Common myeloid progenitor, CD34-positive (primary cell): ENCODE measurements at regions not wholly inside any gene's neighbourhood (a gene's known extent, or its start where the extent isn't known, plus 50 kb on each side); places are given as distances from the start of the nearest gene placed in this dataset.

Experiments used
- CTCF ChIA-PET: fragments of 350-600 bp; sonication (Branson Sonifier 250); formaldehyde crosslinking; loops from one replicate; lab custom pipeline; 2021; ENCODE audit warnings: antibody characterized with exemption; lab: Charles Lee
- POLR2A ChIA-PET: fragments of 350-600 bp; sonication (Branson Sonifier 250); formaldehyde crosslinking; loops from one replicate; lab custom pipeline; 2021; ENCODE audit warnings: antibody characterized with exemption; lab: Charles Lee
- DNase-seq, 3 donors: peaks; one replicate each; pipeline versions ENCODE4 v3.0.0 to v3.0.0-alpha.2; 2013
- H3K27ac ChIP-seq, 2 experiments: 1 replicate in 1 of 2; 2 replicates in 1 of 2; pipeline ENCODE4 v1.7.0; 2013; ENCODE audit warnings: inconsistent platforms in 2 of 2, low read length in 2 of 2, mild to moderate bottlenecking in 2 of 2, low read depth in 1 of 2, moderate library complexity in 1 of 2; ENCODE audit not compliant: severe bottlenecking in 2 of 2, insufficient read depth in 1 of 2, poor library complexity in 1 of 2
- H3K27me3 ChIP-seq, 5 experiments: replicated peaks in 2 of 5; 1 replicate in 3 of 5; 2 replicates in 2 of 5; pipeline versions ENCODE4 v1.6.1 to v1.7.0; 2013; ENCODE audit warnings: low read length in 4 of 5, mild to moderate bottlenecking in 2 of 5, moderate library complexity in 2 of 5, inconsistent platforms in 1 of 5; ENCODE audit not compliant: insufficient read depth in 5 of 5, control insufficient read depth in 4 of 5
- H3K36me3 ChIP-seq, 4 experiments: 1 replicate in 2 of 4; 2 replicates in 2 of 4; pipeline versions ENCODE4 v1.6.1 to v1.7.0; 2013; ENCODE audit warnings: low read length in 3 of 4, control low read depth in 1 of 4, mild to moderate bottlenecking in 1 of 4; ENCODE audit not compliant: control insufficient read depth in 4 of 4, insufficient read depth in 4 of 4
- H3K4me1 ChIP-seq, 4 experiments: 1 replicate in 3 of 4; 2 replicates in 1 of 4; pipeline versions ENCODE4 v1.6.1 to v1.7.1; 2013; ENCODE audit warnings: low read length in 3 of 4, mild to moderate bottlenecking in 3 of 4, control low read depth in 1 of 4, inconsistent platforms in 1 of 4, moderate library complexity in 1 of 4; ENCODE audit not compliant: control insufficient read depth in 4 of 4, insufficient read depth in 4 of 4; ENCODE audit errors: control extremely low read depth in 1 of 4
- H3K4me3 ChIP-seq, 7 experiments: 1 replicate in 4 of 7; 2 replicates in 3 of 7; pipeline versions ENCODE4 v1.5.1 to v1.7.0; 2013; ENCODE audit warnings: mild to moderate bottlenecking in 7 of 7, low read length in 6 of 7, moderate library complexity in 6 of 7, inconsistent platforms in 2 of 7, low read depth in 2 of 7, control low read depth in 1 of 7; ENCODE audit not compliant: insufficient read depth in 4 of 7, control insufficient read depth in 1 of 7; ENCODE audit errors: extremely low read depth in 1 of 7
- H3K9me3 ChIP-seq, 5 experiments: 1 replicate in 4 of 5; 2 replicates in 1 of 5; pipeline versions ENCODE4 v1.6.1 to v1.7.1; 2013; ENCODE audit warnings: low read length in 4 of 5, mild to moderate bottlenecking in 2 of 5, inconsistent platforms in 1 of 5, low read depth in 1 of 5, moderate library complexity in 1 of 5; ENCODE audit not compliant: control insufficient read depth in 4 of 5, insufficient read depth in 2 of 5; ENCODE audit errors: control extremely low read depth in 1 of 5
- WGBS: methylation state at CpG from one replicate; pipeline ENCODE4 v1.1.5; 2013; ENCODE audit not compliant: insufficient coverage; 5-methylcytosine and 5-hydroxymethylcytosine counted together

DNA sequence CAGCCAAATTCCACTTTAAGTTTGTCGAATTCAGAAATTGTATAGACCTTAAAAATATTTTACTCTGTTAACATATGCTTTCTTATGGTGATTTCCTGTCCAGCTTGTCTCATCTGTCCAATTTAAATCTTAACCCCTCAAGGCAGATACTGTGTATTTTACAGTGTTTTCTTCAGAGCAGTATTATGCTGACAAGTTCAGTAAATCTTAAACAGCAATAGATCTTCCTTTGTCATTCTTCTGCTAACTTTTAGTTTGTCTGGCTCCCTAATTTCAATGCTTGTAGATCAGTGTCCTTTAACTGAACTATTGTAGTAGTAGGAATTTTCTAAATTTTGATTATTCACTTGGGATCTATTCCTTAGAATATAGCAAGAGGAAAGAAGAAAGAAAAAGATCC, 52.8 kb upstream of the MEIS1 start:
- WGBS = no CpG with 5 or more reads among the region's 1 CpG
- no peak for DNase-seq
- Histone ChIP-seq H3K27me3 (no peaks in the 10 kb centered on the region), H3K27ac (no peak overlapping the region), H3K36me3 (no peaks in the 10 kb centered on the region), H3K4me3 (no peak overlapping the region), H3K9me3 (no peaks in the 10 kb centered on the region), H3K4me1 (no peaks in the 10 kb centered on the region)
- POLR2A ChIA-PET = no interaction called here
- CTCF ChIA-PET = no interaction called here

GRCh38 chr2:66379473-66379872, 55.5 kb upstream of the MEIS1 start:
- POLR2A ChIA-PET = no interaction called here
- H3K4me1 ChIP-seq = no peaks in the 10 kb centered on the region
- no peaks in the 10 kb centered on the region for H3K36me3 ChIP-seq
- H3K9me3 ChIP-seq = no peaks in the 10 kb centered on the region
- H3K4me3 ChIP-seq = no peak overlapping the region
- no peak overlapping the region for H3K27ac ChIP-seq
- CTCF ChIA-PET = no interaction called here
- DNase-seq = no peak
- no peaks in the 10 kb centered on the region for H3K27me3 ChIP-seq

- WGBS = 97% methylated on average over 5 of the region's 6 CpGs
- no peaks in the 10 kb centered on the region for H3K27me3 ChIP-seq
- H3K4me1 ChIP-seq = no peaks in the 10 kb centered on the region
- H3K36me3 ChIP-seq = no peaks in the 10 kb centered on the region
- no peak for DNase-seq
- POLR2A ChIA-PET = no interaction called here
- H3K27ac ChIP-seq = no peak overlapping the region
- H3K9me3 ChIP-seq = no peaks in the 10 kb centered on the region
- CTCF ChIA-PET = no interaction called here
- H3K4me3 ChIP-seq = no peak overlapping the region
Observed at GRCh38 chr2:66377832-66378231, 57.1 kb upstream of the MEIS1 start.

DNA sequence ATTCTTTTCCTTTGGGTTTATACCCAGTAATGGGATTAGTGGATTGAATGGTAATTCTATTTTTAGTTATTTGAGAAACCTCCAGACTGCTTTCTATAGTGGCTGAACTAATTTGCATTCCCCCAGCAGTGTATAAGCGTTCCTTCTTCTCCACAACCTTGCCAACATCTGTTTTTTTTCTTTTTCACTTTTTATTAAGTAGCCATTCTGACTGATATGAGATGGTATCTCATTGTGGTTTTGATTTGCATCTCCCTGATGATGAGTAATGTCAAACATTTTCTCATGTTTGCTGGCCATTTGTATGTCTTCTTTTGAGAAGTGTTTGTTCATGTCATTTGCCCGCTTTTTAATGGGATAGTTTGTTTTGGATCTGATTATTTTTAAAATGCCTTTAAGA, 64.1 kb upstream of the MEIS1 start:
- no peak overlapping the region for H3K4me3 ChIP-seq
- POLR2A ChIA-PET = no interaction called here
- DNase-seq = no peak
- H3K4me1 ChIP-seq = no peaks in the 10 kb centered on the region
- WGBS = no CpG with 5 or more reads among the region's 2 CpGs
- H3K9me3 ChIP-seq = no peaks in the 10 kb centered on the region
- no peak overlapping the region for H3K27ac ChIP-seq
- CTCF ChIA-PET = no interaction called here
- no peaks in the 10 kb centered on the region for H3K36me3 ChIP-seq
- H3K27me3 ChIP-seq = peaks cover 0 to 1% (median 0%) of the 10 kb centered on the region in 5 experiments

DNA sequence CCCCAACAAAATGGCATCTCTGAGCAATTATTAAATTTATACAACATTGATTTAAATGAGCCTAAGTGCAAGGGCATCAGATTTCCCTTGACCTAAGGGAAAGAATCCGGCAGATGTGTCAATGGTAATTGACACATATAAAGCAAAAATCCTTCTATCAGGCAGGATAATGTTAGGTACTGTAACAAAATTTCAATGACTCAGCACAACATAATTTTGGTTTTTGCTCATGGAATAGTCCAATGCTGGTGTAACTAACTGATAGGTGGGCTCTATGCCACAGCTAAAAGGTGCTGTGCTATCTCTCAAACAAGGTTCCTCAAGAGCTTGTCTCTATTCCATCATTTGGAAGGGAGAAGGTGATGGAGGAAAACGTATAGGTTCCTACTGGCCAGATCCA, 68.3 kb upstream of the MEIS1 start:
- Histone ChIP-seq H3K4me3 (no peak overlapping the region), H3K27ac (no peak overlapping the region), H3K9me3 (no peaks in the 10 kb centered on the region), H3K27me3 (peaks cover 0 to 2% (median 0%) of the 10 kb centered on the region in 5 experiments), H3K4me1 (no peaks in the 10 kb centered on the region), H3K36me3 (no peaks in the 10 kb centered on the region)
- ChIA-PET CTCF (no interaction called here), POLR2A (no interaction called here)
- WGBS = no CpG with 5 or more reads among the region's 2 CpGs
- DNase-seq = no peak

- WGBS = 84% methylated on average over 3 of the region's 7 CpGs
- Histone ChIP-seq H3K4me3 (no peak overlapping the region), H3K27me3 (peaks cover 0 to 2% (median 0%) of the 10 kb centered on the region in 5 experiments), H3K36me3 (no peaks in the 10 kb centered on the region), H3K9me3 (no peaks in the 10 kb centered on the region), H3K27ac (no peak overlapping the region), H3K4me1 (no peaks in the 10 kb centered on the region)
- no peak for DNase-seq
- CTCF ChIA-PET = no interaction called here
- POLR2A ChIA-PET = no interaction called here
Observed at GRCh38 chr2:66364495-66365333, 70.2 kb upstream of the MEIS1 start.

DNA sequence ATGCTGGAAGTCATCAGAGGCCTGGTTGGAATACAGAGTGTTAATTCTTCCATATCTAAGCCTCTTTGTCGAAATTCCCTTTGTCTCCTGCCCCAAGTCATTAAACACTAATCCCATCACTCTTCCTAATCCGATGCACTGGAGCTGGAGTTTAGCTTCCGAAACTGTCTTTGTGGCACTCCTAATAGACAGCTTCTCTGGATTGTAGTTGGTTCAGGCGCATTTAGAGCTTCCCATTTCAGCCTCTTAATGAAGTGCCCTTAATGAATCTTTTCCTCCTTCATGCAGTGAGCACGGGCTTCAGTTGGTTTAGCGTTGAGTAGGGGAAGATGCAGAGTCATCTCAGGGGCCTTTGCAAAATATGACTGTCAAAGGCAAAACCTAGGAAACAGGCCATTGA, 72.2 kb upstream of the MEIS1 start:
- H3K4me1 ChIP-seq = no peaks in the 10 kb centered on the region
- H3K36me3 ChIP-seq = no peaks in the 10 kb centered on the region
- DNase-seq = no peak
- CTCF ChIA-PET = no interaction called here
- POLR2A ChIA-PET = no interaction called here
- peaks cover 0 to 3% (median 1%) of the 10 kb centered on the region in 5 experiments for H3K9me3 ChIP-seq
- no peak overlapping the region for H3K27ac ChIP-seq
- 77% methylated on average over 4 of the region's 6 CpGs for WGBS
- H3K4me3 ChIP-seq = no peak overlapping the region
- H3K27me3 ChIP-seq = peaks cover 0 to 2% (median 0%) of the 10 kb centered on the region in 5 experiments
